Umbilical cord (tissue), 1 donor: ENCODE measurements at regions not wholly inside any gene's neighbourhood (a gene's known extent, or its start where the extent isn't known, plus 50 kb on each side); places are given as distances from the start of the nearest gene placed in this dataset.
"Not testable (repeated sequence)": the region's sequence is repeated elsewhere in the genome, so short reads cannot be mapped to it uniquely, and the experiment has no call there.

Source experiments
- DNase-seq: peaks from one replicate; pipeline ENCODE4 v3.0.0-alpha.2; 2015; ENCODE audit warnings: low spot score

GRCh38 chr13:46498650-46499049 is 54.3 kb upstream of the LRCH1 start:
- DNase-seq = no peak

- no peak for DNase-seq
Observed at GRCh38 chr13:46496086-46496485, 56.9 kb upstream of the LRCH1 start.

GRCh38 chr13:46495651-46496050 is 57.3 kb upstream of the LRCH1 start:
- DNase-seq = no peak

GRCh38 chr13:46495066-46495465 is 57.9 kb upstream of the LRCH1 start:
- no peak for DNase-seq

GRCh38 chr13:46492946-46493345 is 60.0 kb upstream of the LRCH1 start:
- DNase-seq = peak; percentile 76

- DNase-seq = no peak
Observed at GRCh38 chr13:46491641-46492040, 61.3 kb upstream of the LRCH1 start.

- DNase-seq = not testable (repeated sequence)
Observed at GRCh38 chr13:46490713-46491112, 62.3 kb upstream of the LRCH1 start.

GRCh38 chr13:46490129-46490528 is 62.8 kb upstream of the LRCH1 start:
- peak; percentile 63 for DNase-seq

- DNase-seq = peak; percentile 58
Observed at GRCh38 chr13:46489586-46490023, 63.4 kb upstream of the LRCH1 start.

- no peak for DNase-seq
Observed at GRCh38 chr13:46487748-46488147, 65.2 kb upstream of the LRCH1 start.

GRCh38 chr13:46486270-46486669 is 66.7 kb upstream of the LRCH1 start:
- no peak for DNase-seq

- DNase-seq = no peak
Observed at GRCh38 chr13:46484561-46484960, 68.4 kb upstream of the LRCH1 start.

- no peak for DNase-seq
Observed at GRCh38 chr13:46481166-46481565, 71.8 kb upstream of the LRCH1 start.

GRCh38 chr13:46480131-46480530 is 72.8 kb upstream of the LRCH1 start:
- DNase-seq = no peak

GRCh38 chr13:46479691-46480090 is 73.3 kb upstream of the LRCH1 start:
- no peak for DNase-seq

GRCh38 chr13:46479283-46479682 is 73.7 kb upstream of the LRCH1 start:
- DNase-seq = no peak

GRCh38 chr13:46478651-46479050 is 74.3 kb upstream of the LRCH1 start:
- DNase-seq = peak; percentile 26

GRCh38 chr13:46476174-46476573 is 76.8 kb upstream of the LRCH1 start:
- no peak for DNase-seq

- DNase-seq = no peak
Observed at GRCh38 chr13:46475541-46475991, 77.4 kb upstream of the LRCH1 start.

- no peak for DNase-seq
Observed at GRCh38 chr13:46473806-46474205, 79.2 kb upstream of the LRCH1 start.

GRCh38 chr13:46472384-46472783 is 80.6 kb upstream of the LRCH1 start:
- DNase-seq = no peak

GRCh38 chr13:46469699-46470098 is 82.6 kb upstream of the RUBCNL start:
- not testable (repeated sequence) for DNase-seq

- DNase-seq = peak; percentile 93
Observed at GRCh38 chr13:46468570-46469463, 81.8 kb upstream of the RUBCNL start.
